HG03135 (cell line): ENCODE measurements at regions not wholly inside any gene's neighbourhood (a gene's known extent, or its start where the extent isn't known, plus 50 kb on each side); places are given as distances from the start of the nearest gene placed in this dataset.
"Not testable (repeated sequence)": the region's sequence is repeated elsewhere in the genome, so short reads cannot be mapped to it uniquely, and the experiment has no call there.

Experiments
- ATAC-seq: cut with Tn5 transposase; IDR thresholded peaks from one replicate; pipeline ENCODE4 v1.9.1; 2021; ENCODE audit warnings: mild to moderate bottlenecking, moderate library complexity; ENCODE audit not compliant: unreplicated experiment

- not testable (repeated sequence) for ATAC-seq
Measured at GRCh38 chr6:26795474-26796307, 136.1 kb upstream of the ZNF322 start.

GRCh38 chr6:26799903-26800633 is 140.5 kb upstream of the ZNF322 start:
- not testable (repeated sequence) for ATAC-seq

GRCh38 chr6:26803762-26804161 is 144.2 kb upstream of the ZNF322 start:
- not testable (repeated sequence) for ATAC-seq

- ATAC-seq = not testable (repeated sequence)
Measured at GRCh38 chr6:26811486-26812116, 152.1 kb upstream of the ZNF322 start.

DNA sequence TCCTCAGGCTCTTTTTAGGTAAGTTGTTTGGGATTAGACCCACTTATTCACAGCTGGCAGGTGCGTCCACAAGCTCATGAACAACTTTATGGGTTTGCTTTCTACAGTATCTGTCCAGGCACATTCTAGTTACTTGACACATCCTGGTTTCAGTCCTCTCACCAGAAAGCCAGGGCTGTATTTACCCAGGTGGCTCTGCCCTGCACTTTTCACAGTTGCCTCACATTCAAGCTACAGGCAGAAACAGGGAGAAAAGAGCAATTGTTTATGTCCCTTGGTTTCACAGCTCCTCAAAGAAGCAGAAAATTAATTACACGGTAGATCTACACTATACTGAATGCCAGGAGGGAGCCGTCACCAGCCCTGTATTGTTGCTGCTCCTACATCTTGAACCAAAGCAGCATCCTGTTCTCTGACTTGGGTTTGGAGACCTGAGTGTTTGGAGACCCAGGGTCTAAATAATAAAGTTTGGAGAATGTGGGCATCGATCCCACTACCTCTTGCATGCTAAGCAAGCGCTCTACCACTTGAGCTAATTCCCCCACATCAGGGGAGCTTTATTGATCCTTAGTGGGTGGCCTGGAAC is 159.2 kb upstream of the ZNF322 start:
- ATAC-seq = not testable (repeated sequence)

DNA sequence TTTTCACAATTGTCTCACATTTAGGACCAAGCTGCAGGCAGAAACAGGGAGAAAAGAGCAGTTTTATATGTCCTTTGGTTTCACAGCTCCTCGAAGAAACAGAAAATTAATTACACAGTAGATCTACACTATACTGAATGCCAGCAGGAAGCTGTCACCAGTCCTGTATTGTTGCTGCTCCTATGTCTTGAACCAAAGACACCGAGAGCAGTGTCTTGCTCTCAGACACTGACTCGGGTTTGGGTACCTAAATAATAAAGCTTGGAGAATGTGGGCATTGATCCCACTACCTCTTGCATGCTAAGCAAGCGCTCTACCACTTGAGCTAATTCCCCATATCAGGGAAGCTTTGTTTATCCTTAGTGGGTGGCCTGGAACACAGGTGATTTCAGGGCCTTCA is 168.4 kb upstream of the ZNF322 start:
- not testable (repeated sequence) for ATAC-seq

DNA sequence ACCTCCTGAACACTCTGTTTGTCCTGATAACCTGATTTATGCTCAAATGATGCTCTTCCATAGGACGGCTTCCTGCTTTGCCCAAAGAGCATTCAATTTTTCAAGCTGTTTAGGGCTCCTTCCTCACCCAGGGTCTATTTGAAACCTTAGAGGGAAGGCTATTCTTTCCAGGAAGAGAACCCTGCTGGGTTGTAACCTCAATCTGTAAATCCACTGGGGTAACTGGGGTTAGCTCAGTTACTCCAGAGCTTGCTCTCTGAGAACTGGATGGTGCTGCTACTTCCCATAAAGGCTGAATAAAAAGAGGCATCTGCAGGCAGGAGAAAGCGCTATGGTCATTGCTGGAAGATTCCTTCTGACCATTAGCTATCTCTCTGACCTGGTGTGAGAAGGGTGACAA is 169.9 kb upstream of the ZNF322 start:
- not testable (repeated sequence) for ATAC-seq

- not testable (repeated sequence) for ATAC-seq
Measured at GRCh38 chr6:26830992-26831391, 171.4 kb upstream of the ZNF322 start.

GRCh38 chr6:26835707-26836106 is 176.2 kb upstream of the ZNF322 start:
- ATAC-seq = not testable (repeated sequence)

GRCh38 chr6:26836657-26837056 is 177.1 kb upstream of the ZNF322 start:
- not testable (repeated sequence) for ATAC-seq

DNA sequence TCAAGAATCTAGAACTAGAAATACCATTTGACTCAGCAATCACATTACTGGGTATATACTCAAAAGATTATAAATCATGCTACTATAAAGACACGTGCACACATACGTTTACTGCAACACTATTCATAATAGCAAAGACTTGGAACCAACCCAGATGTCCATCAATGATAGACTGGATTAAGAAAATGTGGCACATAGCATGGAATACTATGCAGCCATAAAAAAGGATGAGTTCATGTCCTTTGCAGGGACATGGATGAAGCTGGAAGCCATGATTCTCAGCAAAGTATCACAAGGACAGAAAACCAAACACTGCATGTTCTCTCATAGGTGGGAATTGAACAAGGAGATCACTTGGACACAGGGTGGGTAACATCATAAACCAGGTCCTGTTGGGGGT is 185.3 kb upstream of the ZNF322 start:
- ATAC-seq = not testable (repeated sequence)

GRCh38 chr6:26857289-26857688 is 197.7 kb upstream of the ZNF322 start:
- not testable (repeated sequence) for ATAC-seq

- ATAC-seq = not testable (repeated sequence)
Measured at GRCh38 chr6:26859067-26859770, 199.7 kb upstream of the ZNF322 start.

- not testable (repeated sequence) for ATAC-seq
Measured at GRCh38 chr6:26859771-26860163, 200.2 kb upstream of the ZNF322 start.

- ATAC-seq = not testable (repeated sequence)
Measured at GRCh38 chr6:26861913-26862312, 202.4 kb upstream of the ZNF322 start.

- ATAC-seq = not testable (repeated sequence)
Measured at GRCh38 chr6:26863641-26864040, 204.1 kb upstream of the ZNF322 start.

DNA sequence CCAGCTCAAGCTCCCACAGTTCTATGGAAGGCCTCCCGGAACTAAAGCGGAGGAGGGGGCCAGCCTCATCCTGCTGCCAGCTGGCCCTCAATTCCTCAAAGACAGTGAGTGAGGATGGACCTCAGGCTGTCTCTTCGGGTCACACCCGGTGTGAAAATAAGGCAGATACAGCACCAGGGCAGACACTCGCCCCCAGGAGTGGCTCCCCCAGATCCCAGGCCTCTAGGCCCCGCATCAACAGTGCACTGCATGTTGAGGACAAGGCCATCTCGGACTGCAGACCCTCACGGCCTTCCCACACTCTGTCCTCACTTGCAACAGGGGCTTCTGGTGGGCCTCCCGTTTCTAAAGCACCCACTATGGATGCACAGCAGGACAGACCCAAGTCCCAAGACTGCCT is 239.2 kb upstream of the ZNF322 start:
- ATAC-seq = not testable (repeated sequence)

- ATAC-seq = not testable (repeated sequence)
Measured at GRCh38 chr6:26924206-26924605, 264.7 kb upstream of the ZNF322 start.

GRCh38 chr6:26928190-26928589 is 268.6 kb upstream of the ZNF322 start:
- not testable (repeated sequence) for ATAC-seq

DNA sequence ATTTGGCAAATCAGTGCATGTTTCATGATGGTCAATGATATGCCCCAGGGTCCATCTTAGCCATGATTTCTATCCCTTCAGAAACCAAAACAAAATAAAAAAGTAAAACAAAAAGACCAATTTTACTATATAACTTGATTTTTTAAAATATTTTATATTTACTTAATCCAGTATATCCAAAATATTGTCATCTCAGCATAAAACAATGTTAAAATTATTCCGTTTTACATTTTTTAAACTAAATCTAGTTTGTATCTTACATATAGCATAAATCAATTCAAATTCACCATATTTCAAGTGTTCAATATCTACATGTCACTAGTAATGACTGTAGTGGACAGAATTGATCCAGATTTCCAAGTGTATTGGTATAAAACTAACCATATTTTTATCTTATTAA is 277.7 kb upstream of the ZNF322 start:
- ATAC-seq = not testable (repeated sequence)
